Endothelial cell of umbilical vein (primary cell): ENCODE measurements at regions not wholly inside any gene's neighbourhood (a gene's known extent, or its start where the extent isn't known, plus 50 kb on each side); places are given as distances from the start of the nearest gene placed in this dataset.

Source experiments
- BruUV-seq: library from RNA; stranded (reverse); fragments of 400-500 nt; replicated peaks from 2 replicates; lab custom pipeline; 2021; lab: Mats Ljungman, UMichigan
- CTCF ChIA-PET: fragments of 300-600, 350-600 bp; sonication (Branson Sonifier 250); formaldehyde crosslinking; loops from one replicate; lab custom pipeline; 2021; ENCODE audit warnings: antibody characterized with exemption, inconsistent platforms; lab: Charles Lee
- POLR2A ChIA-PET: fragments of 300-600, 350-600 bp; sonication (Branson Sonifier 250); formaldehyde crosslinking; loops from one replicate; lab custom pipeline; 2021; ENCODE audit warnings: antibody characterized with exemption, inconsistent platforms; lab: Charles Lee
- DNase-seq: peaks from one replicate; pipeline ENCODE4 v3.0.0-alpha.2; 2011; ENCODE audit warnings: low read depth, low spot score
- FAIRE-seq: peaks from 2 replicates; lab custom pipeline; 2011; peaks lifted over from hg19 to GRCh38; lab: Jason Lieb, UNC
- H2AFZ ChIP-seq: 2 replicates; pipeline ENCODE4 v1.6.0; 2012; ENCODE audit warnings: low read depth, low read length, control low read depth, inconsistent platforms
- H3K27ac ChIP-seq: 2 replicates; pipeline ENCODE4 v1.5.1; 2011; ENCODE audit warnings: low read depth, mild to moderate bottlenecking, control low read depth, low read length, moderate library complexity; ENCODE audit not compliant: insufficient read depth
- H3K27me3 ChIP-seq, 2 experiments: 2 replicates each; pipeline versions ENCODE4 v1.6.0 to v1.6.1; 2011; ENCODE audit warnings: low read length in 2 of 2, mixed read lengths in 1 of 2; ENCODE audit not compliant: control insufficient read depth in 2 of 2, insufficient read depth in 2 of 2
- H3K36me3 ChIP-seq, 2 experiments: 2 replicates in 1 of 2; 3 replicates in 1 of 2; pipeline ENCODE4 v1.5.1; 2011; ENCODE audit warnings: low read length in 2 of 2, mild to moderate bottlenecking in 1 of 2, moderate library complexity in 1 of 2; ENCODE audit not compliant: control insufficient read depth in 2 of 2, insufficient read depth in 2 of 2; ENCODE audit errors: extremely low read depth in 1 of 2
- H3K4me1 ChIP-seq: 3 replicates; pipeline ENCODE4 v1.5.1; 2011; ENCODE audit warnings: mild to moderate bottlenecking, low read length; ENCODE audit not compliant: control insufficient read depth, insufficient read depth; ENCODE audit errors: extremely low read depth
- H3K4me2 ChIP-seq: 2 replicates; pipeline ENCODE4 v1.6.1; 2011; ENCODE audit warnings: low read length, control low read depth, mixed read lengths; ENCODE audit not compliant: insufficient read depth
- H3K4me3 ChIP-seq, 3 experiments: fragments of 200-600 bp in 1 of 3; sonication (generic), shearing (Covaris generic) in 1 of 3; replicated peaks in 1 of 3; 2 replicates each; pipeline ENCODE4 v1.5.1; 2011 to 2016; ENCODE audit warnings: control low read depth in 3 of 3, low read length in 3 of 3, mild to moderate bottlenecking in 2 of 3, inconsistent platforms in 1 of 3, low read depth in 1 of 3, moderate library complexity in 1 of 3; ENCODE audit not compliant: insufficient read depth in 1 of 3
- H3K79me2 ChIP-seq: 2 replicates; pipeline ENCODE4 v1.6.0; 2012; ENCODE audit warnings: low read length, inconsistent platforms; ENCODE audit not compliant: control insufficient read depth, insufficient read depth
- H3K9ac ChIP-seq: replicated peaks from 2 replicates; pipeline ENCODE3; 2011; ENCODE audit warnings: low read length, control low read depth; ENCODE audit not compliant: insufficient read depth; ENCODE audit errors: extremely low read depth
- H3K9me1 ChIP-seq: replicated peaks from 3 replicates; pipeline ENCODE4 v1.6.0; 2011; ENCODE audit warnings: mild to moderate bottlenecking, low read length; ENCODE audit not compliant: control insufficient read depth, insufficient read depth; ENCODE audit errors: extremely low read depth
- H3K9me3 ChIP-seq: replicated peaks from 2 replicates; pipeline ENCODE4 v1.5.1; 2012; ENCODE audit warnings: low read length, inconsistent platforms; ENCODE audit not compliant: control insufficient read depth, insufficient read depth
- H4K20me1 ChIP-seq: replicated peaks from 2 replicates; pipeline ENCODE3; 2011; ENCODE audit warnings: mild to moderate bottlenecking, low read length; ENCODE audit not compliant: control insufficient read depth, insufficient read depth; ENCODE audit errors: extremely low read depth
- EZH2 ChIP-seq: IDR thresholded peaks from 2 replicates; pipeline ENCODE4 v1.6.1; 2012; ENCODE audit warnings: borderline replicate concordance, low read depth, mild to moderate bottlenecking, moderate library complexity, low read length, inconsistent platforms; ENCODE audit not compliant: severe bottlenecking
- FOS ChIP-seq: IDR thresholded peaks from 2 replicates; pipeline ENCODE4 v1.6.1; 2011; ENCODE audit warnings: mild to moderate bottlenecking, low read length, moderate library complexity, borderline replicate concordance; ENCODE audit not compliant: insufficient read depth
- GATA2 ChIP-seq: IDR thresholded peaks from 2 replicates; pipeline ENCODE4 v1.7.0; 2011; ENCODE audit warnings: low read depth, mild to moderate bottlenecking, moderate library complexity, mixed read lengths, low read length; ENCODE audit not compliant: insufficient read length, insufficient read depth
- JUN ChIP-seq: IDR thresholded peaks from 2 replicates; pipeline ENCODE4 v1.6.1; 2011; ENCODE audit warnings: borderline replicate concordance, low read depth; ENCODE audit not compliant: insufficient read length, insufficient read depth
- MYC ChIP-seq: IDR thresholded peaks from one replicate; pipeline ENCODE4 v1.6.1; 2011; ENCODE audit warnings: mild to moderate bottlenecking, low read depth, low read length
- POLR2A ChIP-seq: IDR thresholded peaks from 2 replicates; pipeline ENCODE4 v1.6.1; 2012; ENCODE audit warnings: low read depth, mild to moderate bottlenecking, control low read depth, low read length
- POLR2AphosphoS5 ChIP-seq: IDR thresholded peaks from 2 replicates; pipeline ENCODE4 v1.6.1; 2012; ENCODE audit warnings: low read depth, mild to moderate bottlenecking, control low read depth, low read length, moderate library complexity; ENCODE audit not compliant: insufficient read depth
- dilution Hi-C: fragments of 300-500 bp; cut with MboI; formaldehyde crosslinking; loops from one replicate; pipeline ENCODE4 v1.15.0; 2019; ENCODE audit warnings: low sequenced_read_pairs; ENCODE audit not compliant: extremely low pct_ligation_motif_present
- intact Hi-C: fragments of 100-400 bp; cut with micrococcal nuclease; formaldehyde crosslinking; loops from one replicate; pipeline ENCODE4 v1.10.0; 2022
- TF ChIP-seq, protein P1 (sequence below): IDR thresholded peaks from 2 replicates; pipeline ENCODE4 v1.6.1; 2011; ENCODE audit not compliant: insufficient read depth, insufficient read length
- TF ChIP-seq, protein P2 (sequence below), 2 donors: IDR thresholded peaks; 1 replicate in 1 of 2; 2 replicates in 1 of 2; pipeline ENCODE4 v1.5.1; 2011; ENCODE audit warnings: low read length in 2 of 2, mild to moderate bottlenecking in 2 of 2, moderate library complexity in 2 of 2, control low read depth in 1 of 2, inconsistent platforms in 1 of 2, low read depth in 1 of 2; ENCODE audit not compliant: insufficient read depth in 1 of 2; ENCODE audit errors: extremely low read depth in 1 of 2

DNA sequence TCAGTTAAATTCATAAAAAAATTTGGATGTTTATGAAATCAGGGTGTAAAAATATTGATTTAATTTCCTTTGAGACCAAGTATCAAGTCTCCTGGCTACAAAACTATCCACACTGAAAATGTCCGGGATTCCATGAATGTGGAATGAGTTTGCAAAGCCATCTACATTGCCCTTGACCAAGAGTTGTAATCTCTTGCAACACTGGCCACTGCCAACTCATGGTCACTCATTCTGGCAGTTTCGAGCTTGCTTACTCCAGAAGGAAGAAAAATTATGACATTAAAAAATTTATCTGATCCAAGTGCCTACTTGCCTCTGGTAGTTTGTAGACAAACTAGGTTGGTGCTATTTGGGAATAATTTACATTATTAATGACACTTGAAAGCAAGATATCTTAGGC is 84.2 kb downstream of the NPY start:
- H3K4me1 ChIP-seq: no peaks in the 10 kb centered on the region
- CTCF ChIA-PET: interaction anchor here (1.0 kb wide), 1 partner anchor 13 kb away, joined by 3 read pairs; no protein-coding TSS in a partner anchor
- no peaks in the 10 kb centered on the region for H3K9me1 ChIP-seq
- FAIRE-seq (no peak), DNase-seq (no peak)
- TF ChIP-seq GATA2 (no peak), FOS (no peak), MYC (no peak), EZH2 (no peak), POLR2A (no peak), JUN (no peak), POLR2AphosphoS5 (no peak)
- TF ChIP-seq, protein P1, sequence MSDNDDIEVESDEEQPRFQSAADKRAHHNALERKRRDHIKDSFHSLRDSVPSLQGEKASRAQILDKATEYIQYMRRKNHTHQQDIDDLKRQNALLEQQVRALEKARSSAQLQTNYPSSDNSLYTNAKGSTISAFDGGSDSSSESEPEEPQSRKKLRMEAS: no peak
- TF ChIP-seq, protein P2, sequence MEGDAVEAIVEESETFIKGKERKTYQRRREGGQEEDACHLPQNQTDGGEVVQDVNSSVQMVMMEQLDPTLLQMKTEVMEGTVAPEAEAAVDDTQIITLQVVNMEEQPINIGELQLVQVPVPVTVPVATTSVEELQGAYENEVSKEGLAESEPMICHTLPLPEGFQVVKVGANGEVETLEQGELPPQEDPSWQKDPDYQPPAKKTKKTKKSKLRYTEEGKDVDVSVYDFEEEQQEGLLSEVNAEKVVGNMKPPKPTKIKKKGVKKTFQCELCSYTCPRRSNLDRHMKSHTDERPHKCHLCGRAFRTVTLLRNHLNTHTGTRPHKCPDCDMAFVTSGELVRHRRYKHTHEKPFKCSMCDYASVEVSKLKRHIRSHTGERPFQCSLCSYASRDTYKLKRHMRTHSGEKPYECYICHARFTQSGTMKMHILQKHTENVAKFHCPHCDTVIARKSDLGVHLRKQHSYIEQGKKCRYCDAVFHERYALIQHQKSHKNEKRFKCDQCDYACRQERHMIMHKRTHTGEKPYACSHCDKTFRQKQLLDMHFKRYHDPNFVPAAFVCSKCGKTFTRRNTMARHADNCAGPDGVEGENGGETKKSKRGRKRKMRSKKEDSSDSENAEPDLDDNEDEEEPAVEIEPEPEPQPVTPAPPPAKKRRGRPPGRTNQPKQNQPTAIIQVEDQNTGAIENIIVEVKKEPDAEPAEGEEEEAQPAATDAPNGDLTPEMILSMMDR (IDR thresholded peaks at IDR 0.05; ENCODE audit: extremely low read depth in 1 of 2, insufficient read depth in 1 of 2, low read depth in 1 of 2, low read length in 2 of 2): no peak
- no peak overlapping the region for H3K4me2 ChIP-seq
- H3K27ac ChIP-seq: no peak overlapping the region
- no TSS peak for BruUV-seq
- H3K27me3 ChIP-seq: no peaks in the 10 kb centered on the region
- no peaks in the 10 kb centered on the region for H3K9me3 ChIP-seq
- no peaks in the 10 kb centered on the region for H4K20me1 ChIP-seq
- no peak overlapping the region for H3K9ac ChIP-seq
- H3K4me3 ChIP-seq: no peak overlapping the region
- H3K36me3 ChIP-seq: no peaks in the 10 kb centered on the region
- no peaks in the 10 kb centered on the region for H3K79me2 ChIP-seq
- H2AFZ ChIP-seq: no peak overlapping the region
- intact Hi-C loops (no loop called here), dilution Hi-C loops (no loop called here)
- POLR2A ChIA-PET: no interaction called here
